SK-N-SH treated with all-trans-retinoic acid at 6 μM for 48 hours (cell line): ENCODE measurements at regions not wholly inside any gene's neighbourhood (a gene's known extent, or its start where the extent isn't known, plus 50 kb on each side); places are given as distances from the start of the nearest gene placed in this dataset.

Experiments
- TF ChIP-seq, protein P1 (sequence below): fragments of 250-450 bp; sonication (Bioruptor Pico); IDR thresholded peaks from 2 replicates; pipeline ENCODE4 v1.5.1; 2020; ENCODE audit warnings: low read depth, mild to moderate bottlenecking, moderate library complexity
- TF ChIP-seq, protein P2 (sequence below): fragments of 250-450 bp; sonication (Bioruptor Pico); IDR thresholded peaks from 2 replicates; pipeline ENCODE4 v1.8.0; 2020; ENCODE audit warnings: mild to moderate bottlenecking, moderate library complexity, borderline replicate concordance

DNA sequence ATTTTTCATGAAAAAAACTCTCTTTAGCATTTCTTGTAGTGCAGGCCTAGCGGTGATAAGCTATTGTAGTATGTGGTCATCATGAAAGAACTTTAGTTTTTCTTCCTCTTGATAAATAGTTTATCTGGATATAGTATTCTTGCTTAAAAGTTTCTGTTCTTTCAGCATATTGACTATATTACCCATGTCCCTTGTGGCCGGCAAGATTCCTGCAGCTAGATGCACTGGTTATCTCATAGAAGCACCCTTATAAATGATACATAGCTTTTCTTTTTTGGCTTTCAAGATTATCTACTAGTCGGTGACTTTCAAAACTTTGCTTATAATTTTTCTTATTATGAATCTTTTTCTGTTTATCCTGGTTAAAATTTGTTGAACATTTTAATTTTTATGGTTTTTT, 234.8 kb downstream of the ALG10 start:
- TF ChIP-seq, protein P1, sequence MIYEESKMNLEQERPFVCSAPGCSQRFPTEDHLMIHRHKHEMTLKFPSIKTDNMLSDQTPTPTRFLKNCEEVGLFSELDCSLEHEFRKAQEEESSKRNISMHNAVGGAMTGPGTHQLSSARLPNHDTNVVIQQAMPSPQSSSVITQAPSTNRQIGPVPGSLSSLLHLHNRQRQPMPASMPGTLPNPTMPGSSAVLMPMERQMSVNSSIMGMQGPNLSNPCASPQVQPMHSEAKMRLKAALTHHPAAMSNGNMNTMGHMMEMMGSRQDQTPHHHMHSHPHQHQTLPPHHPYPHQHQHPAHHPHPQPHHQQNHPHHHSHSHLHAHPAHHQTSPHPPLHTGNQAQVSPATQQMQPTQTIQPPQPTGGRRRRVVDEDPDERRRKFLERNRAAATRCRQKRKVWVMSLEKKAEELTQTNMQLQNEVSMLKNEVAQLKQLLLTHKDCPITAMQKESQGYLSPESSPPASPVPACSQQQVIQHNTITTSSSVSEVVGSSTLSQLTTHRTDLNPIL = no peak
- TF ChIP-seq, protein P2, sequence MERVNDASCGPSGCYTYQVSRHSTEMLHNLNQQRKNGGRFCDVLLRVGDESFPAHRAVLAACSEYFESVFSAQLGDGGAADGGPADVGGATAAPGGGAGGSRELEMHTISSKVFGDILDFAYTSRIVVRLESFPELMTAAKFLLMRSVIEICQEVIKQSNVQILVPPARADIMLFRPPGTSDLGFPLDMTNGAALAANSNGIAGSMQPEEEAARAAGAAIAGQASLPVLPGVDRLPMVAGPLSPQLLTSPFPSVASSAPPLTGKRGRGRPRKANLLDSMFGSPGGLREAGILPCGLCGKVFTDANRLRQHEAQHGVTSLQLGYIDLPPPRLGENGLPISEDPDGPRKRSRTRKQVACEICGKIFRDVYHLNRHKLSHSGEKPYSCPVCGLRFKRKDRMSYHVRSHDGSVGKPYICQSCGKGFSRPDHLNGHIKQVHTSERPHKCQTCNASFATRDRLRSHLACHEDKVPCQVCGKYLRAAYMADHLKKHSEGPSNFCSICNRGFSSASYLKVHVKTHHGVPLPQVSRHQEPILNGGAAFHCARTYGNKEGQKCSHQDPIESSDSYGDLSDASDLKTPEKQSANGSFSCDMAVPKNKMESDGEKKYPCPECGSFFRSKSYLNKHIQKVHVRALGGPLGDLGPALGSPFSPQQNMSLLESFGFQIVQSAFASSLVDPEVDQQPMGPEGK (CRISPR knock-in tag) = no peak
